HT-29 (cell line): ENCODE measurements at regions not wholly inside any gene's neighbourhood (a gene's known extent, or its start where the extent isn't known, plus 50 kb on each side); places are given as distances from the start of the nearest gene placed in this dataset.

Source experiments
- DNase-seq: peaks from one replicate; pipeline ENCODE4 v3.0.0-alpha.2; 2015; ENCODE audit warnings: low spot score

DNA sequence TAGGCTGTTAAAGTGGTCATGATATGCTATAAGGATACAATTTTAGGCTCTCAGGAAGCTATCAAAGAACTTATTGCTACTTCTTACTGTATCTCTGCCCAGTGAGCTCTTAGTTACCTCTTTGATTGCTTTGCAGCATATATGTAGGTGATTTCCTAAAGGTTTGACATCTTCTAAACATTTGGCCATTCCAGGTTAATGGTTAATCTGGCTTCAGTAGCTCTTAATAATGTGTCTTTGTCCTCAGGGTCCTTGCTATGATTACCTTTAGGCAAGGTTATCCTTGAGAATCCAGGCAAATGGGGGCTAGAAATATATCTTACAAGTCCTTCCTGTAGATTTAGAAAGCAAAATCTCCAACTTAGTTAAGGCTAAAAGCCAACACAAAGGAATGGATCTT is 575.4 kb downstream of the TFAP2B start:
- no peak for DNase-seq

- no peak for DNase-seq
Observed at GRCh38 chr6:51396583-51396982, 577.9 kb downstream of the TFAP2B start.

DNA sequence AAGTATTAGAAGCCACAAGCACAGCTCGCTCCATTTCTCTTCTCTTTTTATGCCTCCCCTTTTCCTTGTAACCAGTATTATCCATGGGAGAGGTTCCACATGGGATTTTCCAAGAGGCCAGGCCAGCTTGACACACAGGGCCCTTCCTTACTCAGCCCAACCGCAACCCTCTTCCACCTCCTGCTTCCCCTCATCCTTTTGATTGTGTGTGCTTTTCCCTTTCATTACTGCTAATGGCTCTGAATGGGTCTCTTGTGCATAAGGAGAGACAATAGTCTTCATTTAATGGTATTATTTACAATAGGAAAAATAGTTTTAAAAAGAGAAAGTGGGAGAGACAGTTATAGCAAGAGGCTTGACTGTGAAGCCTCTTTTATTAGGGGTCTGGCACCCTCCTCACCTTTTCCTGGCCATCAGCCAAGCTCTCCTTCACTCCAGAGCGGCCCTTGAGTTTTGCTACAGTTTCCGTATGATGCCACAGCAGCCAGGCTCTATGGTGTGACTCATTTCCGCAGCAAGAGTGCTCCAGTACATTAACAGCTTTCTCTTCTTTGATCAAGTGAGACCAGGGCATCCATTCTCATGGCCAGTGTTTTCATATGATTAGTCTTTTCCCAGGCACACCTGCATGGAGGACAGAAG is 579.5 kb downstream of the TFAP2B start:
- peak; percentile 55 for DNase-seq

GRCh38 chr6:51398793-51399192 is 580.1 kb downstream of the TFAP2B start:
- peak; percentile 24 for DNase-seq

GRCh38 chr6:51410453-51410852 is 591.8 kb downstream of the TFAP2B start:
- DNase-seq: no peak

GRCh38 chr6:51411496-51412125 is 592.9 kb downstream of the TFAP2B start:
- peak; percentile 2 for DNase-seq

- DNase-seq: no peak
Observed at GRCh38 chr6:51414361-51414760, 595.7 kb downstream of the TFAP2B start.

GRCh38 chr6:51415501-51415900 is 596.8 kb downstream of the TFAP2B start:
- no peak for DNase-seq

DNA sequence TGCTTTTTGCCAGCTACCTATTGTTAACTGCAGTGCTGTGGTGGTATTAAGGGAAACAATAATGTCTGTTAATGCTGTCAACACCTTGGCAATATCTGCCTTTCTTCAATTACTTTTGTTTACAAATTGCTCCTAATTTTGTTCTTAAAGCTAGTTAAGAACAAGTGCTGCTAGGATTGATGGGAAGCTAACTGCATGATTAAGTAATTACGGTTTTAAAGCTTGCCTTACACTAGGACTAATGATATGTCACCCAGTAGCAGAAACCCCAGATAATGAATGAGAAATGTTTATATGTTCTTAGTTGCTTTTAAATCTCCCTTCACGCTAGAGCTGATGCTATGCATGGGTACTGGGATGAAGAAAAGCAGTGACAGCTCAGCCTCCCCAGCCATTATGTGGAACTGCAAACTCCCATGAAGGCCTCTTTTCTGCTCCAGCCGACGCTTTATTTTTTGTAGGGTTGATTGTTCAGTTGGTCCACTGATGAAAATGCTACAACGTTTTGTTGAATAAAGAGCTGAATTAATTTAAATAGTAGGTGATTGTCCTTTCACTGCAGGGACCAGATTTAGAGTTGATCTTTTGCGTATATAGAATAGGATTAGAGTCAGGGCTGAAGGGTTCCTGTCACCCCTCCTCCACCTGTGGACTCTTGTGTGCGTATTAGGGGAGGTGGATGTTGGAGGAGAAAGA is 610.5 kb downstream of the TFAP2B start:
- no peak for DNase-seq

GRCh38 chr6:51430589-51430988 is 611.9 kb downstream of the TFAP2B start:
- DNase-seq: no peak

DNA sequence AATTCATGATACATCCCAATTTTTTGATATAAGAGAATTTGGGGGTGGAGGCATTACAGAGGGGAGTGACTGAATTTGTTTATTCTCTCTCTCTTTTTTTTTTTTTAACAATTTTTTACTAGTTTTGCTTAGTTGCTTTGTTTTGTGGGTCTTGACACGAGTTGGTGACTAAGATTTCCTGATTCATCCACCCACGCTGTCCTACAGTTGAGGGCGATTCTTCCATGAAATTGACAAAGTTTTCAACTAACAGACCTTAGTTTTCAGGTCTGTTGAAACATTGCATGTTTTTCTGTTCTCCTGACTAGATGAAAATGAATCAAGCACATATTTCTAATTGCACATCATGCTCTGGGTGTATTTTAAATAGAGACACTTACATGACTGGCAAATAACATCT is 613.8 kb downstream of the TFAP2B start:
- no peak for DNase-seq

DNA sequence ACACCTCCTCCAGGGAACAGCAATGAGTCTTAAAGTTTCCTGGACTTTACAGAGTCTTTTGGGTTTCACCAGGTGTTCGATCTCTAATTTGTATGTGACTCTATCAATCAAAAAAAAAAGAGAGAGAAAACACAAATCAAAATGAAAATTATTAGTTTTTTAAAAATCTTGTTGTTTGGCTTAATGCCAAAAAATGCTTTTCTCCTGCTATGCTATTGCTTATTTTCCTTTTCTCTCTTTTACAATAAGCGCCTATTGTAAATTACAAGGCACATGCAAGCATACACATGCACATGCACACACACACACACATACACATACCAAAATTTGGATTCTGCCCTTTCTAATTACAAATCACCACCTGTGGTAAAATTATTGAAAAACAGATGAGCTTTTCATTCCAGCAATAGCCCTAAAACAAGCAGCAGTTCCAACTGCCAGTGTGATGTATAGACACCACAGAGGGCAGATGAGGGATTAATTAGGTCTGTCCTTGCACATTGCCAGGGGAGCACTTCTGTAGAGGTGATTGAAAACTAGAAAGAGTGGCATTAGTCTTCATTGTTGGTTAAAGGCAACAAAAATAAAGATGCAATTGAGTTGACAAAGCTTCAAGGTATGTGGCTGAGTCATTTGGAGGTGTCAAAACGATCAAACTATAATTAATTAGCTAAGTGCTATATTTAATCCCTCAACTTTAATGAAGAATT is 631.7 kb downstream of the TFAP2B start:
- no peak for DNase-seq

GRCh38 chr6:51450958-51451357 is 632.3 kb downstream of the TFAP2B start:
- no peak for DNase-seq

GRCh38 chr6:51456282-51456681 is 631.1 kb downstream of the PKHD1 start:
- no peak for DNase-seq

DNA sequence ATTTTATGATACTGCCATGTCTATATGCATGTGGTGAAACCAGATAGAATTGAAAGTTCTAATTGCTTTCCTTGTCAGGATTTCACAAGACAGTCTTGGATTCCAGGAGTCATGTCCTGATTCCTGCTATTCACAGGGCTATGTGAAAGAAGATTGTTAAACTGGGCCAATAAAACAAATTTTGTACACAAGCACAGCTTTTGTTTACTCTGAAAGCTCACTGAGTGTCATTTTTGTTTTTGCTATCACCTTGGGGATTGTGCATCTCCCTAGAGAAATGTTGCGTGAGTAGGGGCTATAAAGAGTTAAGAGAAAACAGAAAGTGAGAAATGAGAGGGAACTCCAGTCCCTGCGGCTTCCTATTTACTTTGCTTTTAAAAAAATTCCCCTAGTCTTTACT is 627.5 kb downstream of the PKHD1 start:
- DNase-seq: no peak

DNA sequence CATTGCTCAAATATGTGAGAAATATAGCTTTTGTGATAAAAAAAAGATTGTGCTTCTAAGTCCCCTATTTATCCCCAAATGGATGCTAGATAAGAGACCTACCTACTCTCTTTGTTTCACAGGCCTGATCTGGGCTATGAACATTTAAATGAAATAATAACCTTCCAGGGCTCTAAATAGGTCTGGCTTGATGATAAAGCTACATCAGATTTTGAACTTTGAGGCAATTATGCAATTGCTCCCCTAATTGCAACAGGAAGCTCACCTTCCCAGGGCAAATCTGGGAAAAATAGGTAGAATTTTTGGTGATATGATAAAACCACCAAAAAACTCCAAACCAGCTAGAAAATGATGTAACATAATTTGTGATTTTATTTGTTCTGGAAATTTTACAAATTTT is 624.5 kb downstream of the PKHD1 start:
- no peak for DNase-seq

GRCh38 chr6:51463321-51463720 is 624.1 kb downstream of the PKHD1 start:
- DNase-seq: no peak

DNA sequence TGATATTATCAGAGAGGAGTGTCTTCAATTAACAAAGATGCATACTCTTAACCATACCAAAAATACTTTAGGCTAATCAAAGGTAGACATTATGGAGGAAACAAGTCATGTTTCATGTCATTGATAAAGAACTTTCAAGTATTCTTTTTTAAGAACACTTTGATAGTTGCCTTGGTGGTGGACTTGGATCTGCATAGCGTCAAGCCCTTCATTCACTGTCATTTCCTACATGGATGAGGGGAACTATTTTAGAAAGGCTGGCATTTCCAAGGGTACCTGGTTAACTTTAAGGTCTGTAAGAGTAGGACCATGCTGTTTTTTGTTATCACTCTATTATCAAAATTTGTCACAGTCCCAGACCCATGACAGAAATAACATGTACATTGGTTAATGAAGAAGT is 622.5 kb downstream of the PKHD1 start:
- DNase-seq: no peak

- no peak for DNase-seq
Observed at GRCh38 chr6:51466427-51466826, 621.0 kb downstream of the PKHD1 start.

- DNase-seq: no peak
Observed at GRCh38 chr6:51467231-51467952, 620.0 kb downstream of the PKHD1 start.

- no peak for DNase-seq
Observed at GRCh38 chr6:51468704-51469103, 618.7 kb downstream of the PKHD1 start.
